ENCODE measurements at regions not wholly inside any gene's neighbourhood (a gene's known extent, or its start where the extent isn't known, plus 50 kb on each side); places are given as distances from the start of the nearest gene placed in this dataset.
"Not testable (repeated sequence)": the region's sequence is repeated elsewhere in the genome, so short reads cannot be mapped to it uniquely, and the experiment has no call there.

DNA sequence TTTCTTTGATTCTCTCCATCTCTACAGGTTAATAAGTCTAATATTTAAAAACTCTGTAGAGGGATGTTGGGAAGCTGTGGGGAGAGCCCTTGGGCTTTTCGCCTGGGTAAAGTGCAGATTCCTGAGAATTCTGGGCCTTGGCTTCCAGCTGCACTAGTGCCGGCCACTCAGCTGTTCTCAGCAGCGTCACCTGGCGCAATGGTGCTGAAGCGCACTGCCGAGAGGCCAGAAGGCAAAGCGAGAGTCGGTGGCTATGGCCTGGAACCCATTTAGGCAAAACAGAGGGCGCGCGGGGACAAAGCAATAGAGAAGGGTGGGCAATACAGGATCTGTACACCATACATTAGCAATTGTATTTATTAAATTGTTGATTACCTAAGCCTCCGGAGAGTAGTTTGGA is 70.8 kb upstream of the FCGR1A start:
- TF ChIP-seq, protein P1, sequence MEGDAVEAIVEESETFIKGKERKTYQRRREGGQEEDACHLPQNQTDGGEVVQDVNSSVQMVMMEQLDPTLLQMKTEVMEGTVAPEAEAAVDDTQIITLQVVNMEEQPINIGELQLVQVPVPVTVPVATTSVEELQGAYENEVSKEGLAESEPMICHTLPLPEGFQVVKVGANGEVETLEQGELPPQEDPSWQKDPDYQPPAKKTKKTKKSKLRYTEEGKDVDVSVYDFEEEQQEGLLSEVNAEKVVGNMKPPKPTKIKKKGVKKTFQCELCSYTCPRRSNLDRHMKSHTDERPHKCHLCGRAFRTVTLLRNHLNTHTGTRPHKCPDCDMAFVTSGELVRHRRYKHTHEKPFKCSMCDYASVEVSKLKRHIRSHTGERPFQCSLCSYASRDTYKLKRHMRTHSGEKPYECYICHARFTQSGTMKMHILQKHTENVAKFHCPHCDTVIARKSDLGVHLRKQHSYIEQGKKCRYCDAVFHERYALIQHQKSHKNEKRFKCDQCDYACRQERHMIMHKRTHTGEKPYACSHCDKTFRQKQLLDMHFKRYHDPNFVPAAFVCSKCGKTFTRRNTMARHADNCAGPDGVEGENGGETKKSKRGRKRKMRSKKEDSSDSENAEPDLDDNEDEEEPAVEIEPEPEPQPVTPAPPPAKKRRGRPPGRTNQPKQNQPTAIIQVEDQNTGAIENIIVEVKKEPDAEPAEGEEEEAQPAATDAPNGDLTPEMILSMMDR (IDR thresholded peaks at IDR 0.05; ENCODE audit: low read length), result not testable (repeated sequence)
- not testable (repeated sequence) for TF ChIP-seq EZH2 (optimal IDR thresholded peaks at IDR 0.05; ENCODE audit: low read depth, low read length)

Measured in MM.1S (cell line).